Activated T-helper 2 cell treated with anti-CD3 and anti-CD28 coated beads, Interferon-gamma antibody, Interleukin-2, Interleukin-4, amounts not matched to agents 10 μg/mL and 5 μg/mL and 100 μg/mL, durations not matched to agents 14 hours and 24 hours and 36 hours (primary cell): ENCODE measurements at regions not wholly inside any gene's neighbourhood (a gene's known extent, or its start where the extent isn't known, plus 50 kb on each side); places are given as distances from the start of the nearest gene placed in this dataset.

Source experiments
- DNase-seq: peaks from one replicate; pipeline ENCODE4 v3.0.0; 2021; ENCODE audit warnings: low spot score
- H3K27ac Mint-ChIP-seq: one replicate; pipeline ENCODE4 v1.8.0; 2021; ENCODE audit warnings: mixed read lengths
- H3K27me3 Mint-ChIP-seq: one replicate; pipeline ENCODE4 v1.8.0; 2021; ENCODE audit warnings: low read depth, mixed read lengths
- H3K36me3 Mint-ChIP-seq: one replicate; pipeline ENCODE4 v1.8.0; 2021; ENCODE audit warnings: low read depth, mixed read lengths
- H3K4me1 Mint-ChIP-seq: one replicate; pipeline ENCODE4 v1.8.0; 2021; ENCODE audit warnings: low read depth, mixed read lengths
- H3K4me3 Mint-ChIP-seq: one replicate; pipeline ENCODE4 v1.8.0; 2021; ENCODE audit warnings: low read depth, mild to moderate bottlenecking, moderate library complexity, mixed read lengths
- H3K9me3 Mint-ChIP-seq: one replicate; pipeline ENCODE4 v1.8.0; 2021; ENCODE audit warnings: mixed read lengths
- intact Hi-C: fragments of 100-400 bp; cut with micrococcal nuclease; formaldehyde crosslinking; loops from one replicate; pipeline ENCODE4 v1.15.1; 2023

GRCh38 chr18:59822612-59823550 is 76.9 kb upstream of the PMAIP1 start:
- Mint-ChIP-seq H3K4me1 (no peaks in the 10 kb centered on the region), H3K27me3 (peaks cover 17% of the 10 kb centered on the region), H3K36me3 (no peaks in the 10 kb centered on the region), H3K9me3 (no peaks in the 10 kb centered on the region), H3K27ac (no peak overlapping the region), H3K4me3 (no peak overlapping the region)
- DNase-seq = no peak
- intact Hi-C loops = loop anchor here (1.0 to 5.0 kb wide), 4 partner anchors 40 to 364 kb away; partner anchors contain the start of gene CCBE1

DNA sequence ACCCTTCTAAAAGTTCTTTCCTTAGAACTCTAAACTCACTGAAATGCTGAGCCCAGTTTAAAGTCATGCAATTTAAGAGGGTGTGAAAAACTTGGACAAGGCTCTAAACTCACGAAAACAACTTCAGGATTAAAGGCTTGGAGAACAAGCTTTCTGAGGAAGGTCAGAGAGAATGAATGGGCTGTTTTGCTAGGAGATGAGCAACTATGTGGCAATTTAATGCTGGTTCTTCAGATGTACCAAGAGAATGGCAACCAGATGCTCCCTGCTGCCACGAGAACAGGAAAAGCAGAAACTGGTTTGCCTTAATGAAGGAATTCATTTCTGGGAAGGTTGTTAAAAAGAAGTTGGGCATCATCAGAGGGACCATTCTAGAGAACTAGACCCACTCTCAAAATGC is 77.8 kb upstream of the PMAIP1 start:
- H3K4me3 Mint-ChIP-seq = no peak overlapping the region
- H3K36me3 Mint-ChIP-seq = no peaks in the 10 kb centered on the region
- H3K27ac Mint-ChIP-seq = no peak overlapping the region
- peaks cover 21% of the 10 kb centered on the region for H3K27me3 Mint-ChIP-seq
- intact Hi-C loops = loop anchor here (5.0 kb wide), 2 partner anchors 125 to 190 kb away; partner anchors contain the start of gene CCBE1
- no peaks in the 10 kb centered on the region for H3K9me3 Mint-ChIP-seq
- no peak for DNase-seq
- H3K4me1 Mint-ChIP-seq = no peaks in the 10 kb centered on the region

- Mint-ChIP-seq H3K36me3 (no peaks in the 10 kb centered on the region), H3K9me3 (no peaks in the 10 kb centered on the region), H3K4me3 (no peak overlapping the region), H3K27me3 (peaks cover 21% of the 10 kb centered on the region), H3K4me1 (no peaks in the 10 kb centered on the region), H3K27ac (no peak overlapping the region)
- DNase-seq = no peak
- intact Hi-C loops = loop anchor here (5.0 kb wide), 2 partner anchors 123 to 188 kb away; partner anchors contain the start of gene CCBE1
Observed at GRCh38 chr18:59820663-59821062, 79.1 kb upstream of the PMAIP1 start.

GRCh38 chr18:59818769-59819168 is 81.0 kb upstream of the PMAIP1 start:
- Mint-ChIP-seq H3K27me3 (peaks cover 27% of the 10 kb centered on the region), H3K9me3 (no peaks in the 10 kb centered on the region), H3K36me3 (no peaks in the 10 kb centered on the region), H3K4me1 (peaks cover under 1% of the 10 kb centered on the region), H3K27ac (no peak overlapping the region), H3K4me3 (no peak overlapping the region)
- intact Hi-C loops = no loop called here
- DNase-seq = no peak

- H3K36me3 Mint-ChIP-seq = no peaks in the 10 kb centered on the region
- H3K4me1 Mint-ChIP-seq = peaks cover 2% of the 10 kb centered on the region
- peaks cover 32% of the 10 kb centered on the region for H3K27me3 Mint-ChIP-seq
- intact Hi-C loops = loop anchor here (5.0 kb wide), 1 partner anchor 53 kb away; no protein-coding TSS in a partner anchor
- H3K4me3 Mint-ChIP-seq = no peak overlapping the region
- H3K9me3 Mint-ChIP-seq = no peaks in the 10 kb centered on the region
- no peak overlapping the region for H3K27ac Mint-ChIP-seq
- no peak for DNase-seq
Observed at GRCh38 chr18:59814891-59815290, 84.9 kb upstream of the PMAIP1 start.

DNA sequence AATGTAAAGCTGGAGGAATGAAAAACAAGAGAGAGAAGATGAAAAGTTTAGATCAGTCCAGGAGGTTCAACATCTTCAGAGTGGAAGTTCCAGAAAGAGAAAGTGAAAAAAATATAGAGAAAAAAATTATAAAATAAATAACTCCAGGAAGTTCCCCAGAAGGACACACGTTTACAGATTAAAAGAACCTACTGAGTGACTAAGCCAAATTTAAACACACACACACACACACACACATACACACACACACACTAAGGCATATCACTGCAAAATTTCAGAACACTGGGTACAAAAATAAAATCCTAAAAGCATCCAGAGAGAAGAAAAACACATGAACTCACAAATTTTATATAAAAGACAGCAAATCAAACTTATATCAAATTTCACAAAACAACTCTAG is 85.9 kb upstream of the PMAIP1 start:
- Mint-ChIP-seq H3K4me3 (no peak overlapping the region), H3K36me3 (no peaks in the 10 kb centered on the region), H3K27me3 (peaks cover 37% of the 10 kb centered on the region), H3K9me3 (no peaks in the 10 kb centered on the region), H3K27ac (no peak overlapping the region), H3K4me1 (peaks cover 2% of the 10 kb centered on the region)
- no peak for DNase-seq
- intact Hi-C loops = loop anchor here (5.0 kb wide), 1 partner anchor 52 kb away; no protein-coding TSS in a partner anchor

GRCh38 chr18:59810735-59811520 is 88.9 kb upstream of the PMAIP1 start:
- H3K36me3 Mint-ChIP-seq = no peaks in the 10 kb centered on the region
- no peak overlapping the region for H3K4me3 Mint-ChIP-seq
- no peak overlapping the region for H3K27ac Mint-ChIP-seq
- peaks cover 2% of the 10 kb centered on the region for H3K4me1 Mint-ChIP-seq
- peaks cover 36% of the 10 kb centered on the region for H3K27me3 Mint-ChIP-seq
- H3K9me3 Mint-ChIP-seq = no peaks in the 10 kb centered on the region
- DNase-seq = no peak
- intact Hi-C loops = loop anchor here (5.0 kb wide), 1 partner anchor 49 kb away; no protein-coding TSS in a partner anchor

GRCh38 chr18:59810183-59810582 is 89.6 kb upstream of the PMAIP1 start:
- intact Hi-C loops = loop anchor here (5.0 kb wide), 1 partner anchor 48 kb away; no protein-coding TSS in a partner anchor
- Mint-ChIP-seq H3K27me3 (peaks cover 35% of the 10 kb centered on the region), H3K4me1 (peaks cover 2% of the 10 kb centered on the region), H3K27ac (no peak overlapping the region), H3K36me3 (no peaks in the 10 kb centered on the region), H3K9me3 (no peaks in the 10 kb centered on the region), H3K4me3 (no peak overlapping the region)
- DNase-seq = no peak

DNA sequence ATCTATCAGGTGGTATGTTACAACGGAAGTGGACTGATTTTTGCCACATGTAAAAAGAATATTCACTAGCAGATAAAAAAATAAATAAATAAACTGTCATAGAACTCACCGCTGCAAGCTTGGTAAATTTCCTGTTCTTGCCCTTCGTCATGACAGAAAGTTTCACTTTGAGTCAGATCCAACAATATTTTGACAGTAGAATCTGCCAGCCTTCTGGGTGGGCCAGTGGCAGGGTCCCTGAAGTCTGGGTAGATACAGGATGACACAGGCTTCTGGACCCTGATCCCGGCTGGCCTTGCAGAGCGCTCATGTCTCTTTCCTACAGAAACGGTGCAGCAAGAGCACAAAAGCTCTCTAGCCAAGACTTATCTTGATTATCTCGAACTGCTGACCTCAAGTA is 97.8 kb upstream of the PMAIP1 start:
- intact Hi-C loops = no loop called here
- H3K36me3 Mint-ChIP-seq = no peaks in the 10 kb centered on the region
- peaks cover 4% of the 10 kb centered on the region for H3K27me3 Mint-ChIP-seq
- peaks cover 12% of the 10 kb centered on the region for H3K4me1 Mint-ChIP-seq
- DNase-seq = no peak
- H3K9me3 Mint-ChIP-seq = no peaks in the 10 kb centered on the region
- no peak overlapping the region for H3K4me3 Mint-ChIP-seq
- no peak overlapping the region for H3K27ac Mint-ChIP-seq

- DNase-seq = no peak
- no peaks in the 10 kb centered on the region for H3K9me3 Mint-ChIP-seq
- H3K27ac Mint-ChIP-seq = no peak overlapping the region
- H3K36me3 Mint-ChIP-seq = no peaks in the 10 kb centered on the region
- peaks cover 12% of the 10 kb centered on the region for H3K4me1 Mint-ChIP-seq
- H3K27me3 Mint-ChIP-seq = peaks cover 2% of the 10 kb centered on the region
- H3K4me3 Mint-ChIP-seq = no peak overlapping the region
- intact Hi-C loops = no loop called here
Observed at GRCh38 chr18:59801576-59801975, 98.2 kb upstream of the PMAIP1 start.

DNA sequence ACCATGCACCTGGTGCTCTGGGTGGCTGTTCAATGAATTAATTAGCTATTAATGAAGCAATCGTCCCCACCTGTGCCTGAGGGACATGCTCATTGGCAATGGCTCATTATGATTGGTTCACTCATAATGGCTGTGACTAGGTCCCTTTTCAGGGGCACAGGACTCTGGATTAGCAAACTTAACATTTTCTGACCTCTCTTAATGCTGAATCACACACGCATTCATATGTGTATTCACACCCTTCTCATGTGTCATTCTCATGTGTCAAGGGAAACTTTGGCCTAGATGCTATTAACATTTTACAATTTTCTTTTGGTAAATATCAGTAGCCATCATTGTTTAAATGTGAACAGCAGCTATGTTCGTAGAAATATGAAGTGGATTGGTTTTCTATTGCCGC is 98.9 kb upstream of the PMAIP1 start:
- no peaks in the 10 kb centered on the region for H3K36me3 Mint-ChIP-seq
- intact Hi-C loops = no loop called here
- no peak for DNase-seq
- H3K4me1 Mint-ChIP-seq = peaks cover 12% of the 10 kb centered on the region
- H3K4me3 Mint-ChIP-seq = no peak overlapping the region
- no peak overlapping the region for H3K27ac Mint-ChIP-seq
- H3K27me3 Mint-ChIP-seq = peaks cover 2% of the 10 kb centered on the region
- H3K9me3 Mint-ChIP-seq = no peaks in the 10 kb centered on the region

DNA sequence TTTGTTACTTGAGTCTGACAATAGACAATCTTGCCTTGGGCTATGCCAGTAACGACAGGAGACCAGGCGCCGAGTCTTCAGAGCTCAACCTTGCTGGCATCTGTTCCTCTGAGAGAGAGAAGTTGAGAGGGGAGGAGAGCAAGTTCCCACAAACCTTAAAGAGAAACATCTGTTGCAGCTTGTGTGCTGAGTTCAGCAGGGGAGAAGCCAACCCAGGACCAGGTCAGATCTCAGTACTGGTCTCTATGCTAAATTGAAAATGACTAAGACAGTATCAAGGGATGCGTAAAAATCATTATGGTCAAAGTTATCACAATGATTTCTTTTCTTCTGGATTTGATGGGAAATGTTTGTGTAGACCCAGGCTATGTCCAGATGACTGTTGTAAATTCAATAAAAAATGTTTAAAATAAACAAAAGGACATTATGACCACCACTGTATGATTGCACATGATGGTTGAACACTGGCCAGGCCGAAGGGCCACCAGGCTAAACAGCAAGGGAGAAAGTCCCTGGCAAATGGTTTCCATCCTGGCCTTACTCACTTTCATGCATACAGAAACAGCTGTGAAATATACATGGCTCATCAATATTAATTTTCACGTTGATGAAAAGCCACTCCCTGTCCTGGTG is 100.3 kb upstream of the PMAIP1 start:
- H3K36me3 Mint-ChIP-seq = no peaks in the 10 kb centered on the region
- peaks cover 2% of the 10 kb centered on the region for H3K27me3 Mint-ChIP-seq
- H3K9me3 Mint-ChIP-seq = no peaks in the 10 kb centered on the region
- H3K27ac Mint-ChIP-seq = no peak overlapping the region
- intact Hi-C loops = no loop called here
- H3K4me1 Mint-ChIP-seq = peaks cover 12% of the 10 kb centered on the region
- no peak overlapping the region for H3K4me3 Mint-ChIP-seq
- DNase-seq = no peak
